CD4-positive, CD25-positive, alpha-beta regulatory T cell (primary cell): ENCODE measurements at regions not wholly inside any gene's neighbourhood (a gene's known extent, or its start where the extent isn't known, plus 50 kb on each side); places are given as distances from the start of the nearest gene placed in this dataset.

Experiments
- ATAC-seq, 2 donors: fragments of 150-1000 bp; cut with Tn5 transposase; one replicate each; pipeline ENCODE4 v1.10.0; 2021; ENCODE audit warnings: low read depth in 2 of 2, moderate number of reproducible peaks in 2 of 2, moderate library complexity in 1 of 2
- DNase-seq, 3 donors: peaks; one replicate each; pipeline versions ENCODE4 v3.0.0 to v3.0.0-alpha.2; 2012 to 2022; ENCODE audit warnings: mixed read lengths in 1 of 3
- H3K27ac ChIP-seq: one replicate; pipeline ENCODE4 v1.7.0; 2013; ENCODE audit warnings: mild to moderate bottlenecking, low read length; ENCODE audit not compliant: insufficient read depth, poor library complexity, severe bottlenecking
- H3K27me3 ChIP-seq: one replicate; pipeline ENCODE4 v1.7.0; 2013; ENCODE audit warnings: low read length; ENCODE audit not compliant: control insufficient read depth, insufficient read depth
- H3K36me3 ChIP-seq: one replicate; pipeline ENCODE4 v1.7.0; 2013; ENCODE audit warnings: mild to moderate bottlenecking, low read length, moderate library complexity; ENCODE audit not compliant: control insufficient read depth, insufficient read depth
- H3K4me1 ChIP-seq: 2 replicates; pipeline ENCODE4 v1.7.0; 2013; ENCODE audit warnings: mild to moderate bottlenecking, low read length; ENCODE audit not compliant: insufficient read depth, control insufficient read depth, poor library complexity, severe bottlenecking
- H3K4me3 ChIP-seq: one replicate; pipeline ENCODE4 v1.7.0; 2013; ENCODE audit warnings: low read depth, mild to moderate bottlenecking, low read length, moderate library complexity
- H3K9me3 ChIP-seq, 2 experiments: 1 replicate in 1 of 2; 2 replicates in 1 of 2; pipeline ENCODE4 v1.7.0; 2013; ENCODE audit warnings: low read length in 2 of 2, mild to moderate bottlenecking in 1 of 2, moderate library complexity in 1 of 2; ENCODE audit not compliant: control insufficient read depth in 2 of 2
- H3K27ac Mint-ChIP-seq, 3 donors: one replicate each; pipeline ENCODE4 v1.8.0; 2020 to 2022; ENCODE audit warnings: mild to moderate bottlenecking in 3 of 3, mixed read lengths in 3 of 3, moderate library complexity in 2 of 3
- H3K27me3 Mint-ChIP-seq: one replicate; pipeline ENCODE4 v1.8.0; 2022; ENCODE audit warnings: mild to moderate bottlenecking, mixed read lengths
- H3K36me3 Mint-ChIP-seq: one replicate; pipeline ENCODE4 v1.8.0; 2020; ENCODE audit warnings: mixed read lengths
- H3K4me1 Mint-ChIP-seq, 4 donors: one replicate each; pipeline ENCODE4 v1.8.0; 2020 to 2022; ENCODE audit warnings: mixed read lengths in 4 of 4, mild to moderate bottlenecking in 1 of 4
- H3K4me3 Mint-ChIP-seq, 4 donors: one replicate each; pipeline ENCODE4 v1.8.0; 2020 to 2022; ENCODE audit warnings: mild to moderate bottlenecking in 4 of 4, mixed read lengths in 4 of 4, moderate library complexity in 3 of 4
- H3K9me3 Mint-ChIP-seq, 7 donors: one replicate each; pipeline ENCODE4 v1.8.0; 2020 to 2022; ENCODE audit warnings: mixed read lengths in 7 of 7, mild to moderate bottlenecking in 3 of 7, moderate library complexity in 2 of 7

DNA sequence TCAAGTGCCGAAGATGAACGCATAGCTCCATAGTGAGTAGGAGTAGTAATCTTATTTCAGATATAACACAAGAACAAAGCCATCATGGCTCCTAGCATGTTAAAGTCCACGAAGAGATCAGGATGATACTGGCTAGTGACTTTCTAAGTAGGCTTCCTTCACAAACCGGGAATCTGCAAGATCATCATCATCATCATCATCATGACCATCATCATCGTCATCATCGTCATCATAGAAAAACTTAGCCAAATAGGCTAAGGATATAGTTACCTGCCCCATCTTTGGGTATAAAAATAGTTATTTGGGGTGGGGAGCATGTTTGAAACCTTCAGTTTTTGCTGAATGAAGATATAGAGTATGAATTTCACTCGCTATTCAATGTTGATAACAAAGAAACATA is 57.9 kb downstream of the PYDC2 start:
- Histone ChIP-seq H3K9me3 (no peaks in the 10 kb centered on the region), H3K4me3 (no peak overlapping the region), H3K27ac (no peak overlapping the region), H3K4me1 (no peaks in the 10 kb centered on the region), H3K27me3 (no peaks in the 10 kb centered on the region), H3K36me3 (no peaks in the 10 kb centered on the region)
- no peaks in the 10 kb centered on the region for H3K4me1 Mint-ChIP-seq
- no peaks in the 10 kb centered on the region for H3K27me3 Mint-ChIP-seq
- no peak overlapping the region for H3K4me3 Mint-ChIP-seq
- H3K9me3 Mint-ChIP-seq = peaks cover 0 to 3% (median 0%) of the 10 kb centered on the region in 7 donors
- no peak for ATAC-seq
- no peak overlapping the region for H3K27ac Mint-ChIP-seq
- DNase-seq = no peak
- no peaks in the 10 kb centered on the region for H3K36me3 Mint-ChIP-seq

DNA sequence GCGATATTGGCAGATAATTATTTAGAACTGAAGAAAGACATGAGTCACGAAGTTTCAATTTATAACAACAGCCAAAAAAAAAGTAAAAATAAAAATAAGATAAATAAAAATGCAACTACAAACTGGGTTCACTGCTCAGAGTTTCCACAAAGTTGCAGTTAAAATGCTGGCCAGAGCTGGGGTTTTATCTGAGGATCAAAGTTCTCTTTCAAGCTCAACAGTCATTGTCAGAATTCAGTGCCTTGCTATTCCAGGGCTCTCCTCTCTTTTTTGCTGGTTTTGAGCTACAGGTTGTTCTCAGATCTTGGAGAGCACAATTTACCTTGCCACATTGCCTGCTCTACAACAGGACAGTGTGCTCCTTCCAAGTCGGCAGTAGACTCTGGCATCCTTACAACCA is 60.1 kb downstream of the PYDC2 start:
- Histone ChIP-seq H3K27me3 (no peaks in the 10 kb centered on the region), H3K4me1 (no peaks in the 10 kb centered on the region), H3K27ac (no peak overlapping the region), H3K9me3 (no peaks in the 10 kb centered on the region), H3K36me3 (no peaks in the 10 kb centered on the region), H3K4me3 (no peak overlapping the region)
- Mint-ChIP-seq H3K27ac (no peak overlapping the region), H3K36me3 (no peaks in the 10 kb centered on the region), H3K9me3 (peaks cover 0 to 3% (median 0%) of the 10 kb centered on the region in 7 donors), H3K27me3 (no peaks in the 10 kb centered on the region), H3K4me3 (no peak overlapping the region), H3K4me1 (no peaks in the 10 kb centered on the region)
- DNase-seq (no peak), ATAC-seq (no peak)

DNA sequence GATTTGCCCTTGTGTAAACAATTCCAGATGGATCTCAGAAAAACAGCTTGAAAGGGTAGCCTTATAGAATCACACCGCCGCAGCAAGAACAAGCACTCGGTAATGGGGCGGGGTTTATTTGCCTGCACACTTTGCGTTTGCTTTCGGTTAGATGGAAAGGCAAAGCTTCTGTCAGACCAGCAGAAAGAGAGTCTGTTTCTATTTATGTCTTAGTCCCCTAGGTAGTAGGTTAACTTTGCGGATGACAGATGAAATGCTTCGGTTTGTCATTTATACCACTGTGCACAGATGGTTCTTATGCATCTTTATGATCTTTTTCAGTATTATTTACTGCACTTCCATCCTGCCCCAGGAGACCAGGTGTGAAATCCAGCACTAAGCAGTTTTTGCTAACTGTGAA is 62.2 kb downstream of the PYDC2 start:
- Mint-ChIP-seq H3K4me1 (no peaks in the 10 kb centered on the region), H3K27me3 (no peaks in the 10 kb centered on the region), H3K36me3 (no peaks in the 10 kb centered on the region), H3K9me3 (peaks cover 0 to 5% (median 3%) of the 10 kb centered on the region in 7 donors), H3K27ac (no peak overlapping the region), H3K4me3 (no peak overlapping the region)
- H3K36me3 ChIP-seq = no peaks in the 10 kb centered on the region
- H3K9me3 ChIP-seq = no peaks in the 10 kb centered on the region
- ATAC-seq (no peak), DNase-seq (no peak)
- no peaks in the 10 kb centered on the region for H3K27me3 ChIP-seq
- no peak overlapping the region for H3K27ac ChIP-seq
- H3K4me1 ChIP-seq = no peaks in the 10 kb centered on the region
- no peak overlapping the region for H3K4me3 ChIP-seq

- Histone ChIP-seq H3K27ac (no peak overlapping the region), H3K36me3 (no peaks in the 10 kb centered on the region), H3K4me3 (no peak overlapping the region), H3K4me1 (no peaks in the 10 kb centered on the region), H3K27me3 (no peaks in the 10 kb centered on the region), H3K9me3 (no peaks in the 10 kb centered on the region)
- H3K27me3 Mint-ChIP-seq = no peaks in the 10 kb centered on the region
- no peak overlapping the region for H3K4me3 Mint-ChIP-seq
- H3K27ac Mint-ChIP-seq = no peak overlapping the region
- ATAC-seq = no peak
- no peaks in the 10 kb centered on the region for H3K4me1 Mint-ChIP-seq
- peaks cover 0 to 5% (median 1%) of the 10 kb centered on the region in 7 donors for H3K9me3 Mint-ChIP-seq
- no peaks in the 10 kb centered on the region for H3K36me3 Mint-ChIP-seq
- no peak for DNase-seq
Observed at GRCh38 chr3:191528589-191528988, 67.6 kb downstream of the PYDC2 start.

DNA sequence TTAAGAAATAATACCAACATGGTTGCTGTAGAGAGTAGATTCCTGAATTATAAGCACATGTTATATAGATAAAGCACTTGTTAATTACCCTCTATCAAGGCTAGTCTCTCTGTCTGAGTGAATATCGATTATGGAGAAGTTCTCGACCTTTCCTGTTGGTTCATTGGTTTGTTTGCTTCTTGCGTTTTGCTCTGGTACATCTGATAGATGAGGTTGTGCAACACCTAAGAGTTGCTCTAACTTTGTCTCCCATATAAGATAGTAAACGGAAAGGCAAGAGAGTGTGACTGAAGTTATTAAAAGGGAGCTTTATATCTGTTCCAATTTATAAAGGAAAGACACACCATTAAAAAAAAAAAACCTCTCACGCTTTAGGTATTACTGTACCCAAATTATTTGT is 69.0 kb downstream of the PYDC2 start:
- H3K27ac Mint-ChIP-seq = no peak overlapping the region
- no peaks in the 10 kb centered on the region for H3K27me3 ChIP-seq
- no peaks in the 10 kb centered on the region for H3K4me1 ChIP-seq
- no peak overlapping the region for H3K27ac ChIP-seq
- H3K9me3 Mint-ChIP-seq = peaks cover 0 to 5% (median 1%) of the 10 kb centered on the region in 7 donors
- no peak overlapping the region for H3K4me3 ChIP-seq
- no peaks in the 10 kb centered on the region for H3K36me3 Mint-ChIP-seq
- H3K9me3 ChIP-seq = no peaks in the 10 kb centered on the region
- no peaks in the 10 kb centered on the region for H3K4me1 Mint-ChIP-seq
- no peak overlapping the region for H3K4me3 Mint-ChIP-seq
- ATAC-seq (no peak), DNase-seq (no peak)
- H3K27me3 Mint-ChIP-seq = no peaks in the 10 kb centered on the region
- H3K36me3 ChIP-seq = no peaks in the 10 kb centered on the region

DNA sequence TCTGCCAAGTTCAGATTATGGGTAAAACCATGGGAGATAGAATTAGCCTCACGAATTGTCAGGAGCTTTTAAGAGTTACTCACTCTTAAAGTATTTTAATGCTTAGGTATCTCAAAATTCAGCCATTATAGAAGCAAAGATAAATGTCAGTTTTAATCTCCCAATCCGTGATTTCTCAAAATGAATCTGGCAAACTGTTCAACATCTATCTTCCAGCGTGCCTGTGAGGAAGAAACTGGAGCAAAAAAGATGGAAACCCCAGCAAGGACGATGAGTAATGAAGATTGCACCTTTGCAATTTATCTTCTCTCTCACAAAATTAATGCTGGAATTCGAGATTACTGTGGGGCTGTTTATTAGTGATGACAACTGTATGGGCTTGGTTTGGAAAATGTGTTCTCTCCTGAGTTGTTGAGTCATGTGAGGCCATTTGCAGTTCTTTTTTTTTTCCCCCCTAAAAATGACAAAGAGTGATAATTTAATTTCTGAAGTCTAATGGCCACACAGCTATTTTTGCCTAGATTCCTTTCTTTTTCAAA is 70.5 kb downstream of the PYDC2 start:
- ATAC-seq (no peak), DNase-seq (no peak)
- H3K27me3 Mint-ChIP-seq = no peaks in the 10 kb centered on the region
- Histone ChIP-seq H3K4me1 (no peaks in the 10 kb centered on the region), H3K4me3 (no peak overlapping the region), H3K9me3 (no peaks in the 10 kb centered on the region), H3K27ac (no peak overlapping the region), H3K27me3 (no peaks in the 10 kb centered on the region), H3K36me3 (no peaks in the 10 kb centered on the region)
- H3K9me3 Mint-ChIP-seq = peaks cover 0 to 8% (median 2%) of the 10 kb centered on the region in 7 donors
- no peaks in the 10 kb centered on the region for H3K36me3 Mint-ChIP-seq
- H3K27ac Mint-ChIP-seq = no peak overlapping the region
- no peaks in the 10 kb centered on the region for H3K4me1 Mint-ChIP-seq
- no peak overlapping the region for H3K4me3 Mint-ChIP-seq

GRCh38 chr3:191543018-191543417 is 82.1 kb downstream of the PYDC2 start:
- Histone ChIP-seq H3K4me3 (no peak overlapping the region), H3K4me1 (no peaks in the 10 kb centered on the region), H3K9me3 (no peaks in the 10 kb centered on the region), H3K27ac (no peak overlapping the region), H3K36me3 (no peaks in the 10 kb centered on the region), H3K27me3 (no peaks in the 10 kb centered on the region)
- Mint-ChIP-seq H3K27ac (no peak overlapping the region), H3K4me3 (no peak overlapping the region), H3K27me3 (no peaks in the 10 kb centered on the region), H3K36me3 (no peaks in the 10 kb centered on the region), H3K9me3 (peaks cover 0 to 14% (median 7%) of the 10 kb centered on the region in 7 donors), H3K4me1 (no peaks in the 10 kb centered on the region)
- DNase-seq (no peak), ATAC-seq (no peak)

DNA sequence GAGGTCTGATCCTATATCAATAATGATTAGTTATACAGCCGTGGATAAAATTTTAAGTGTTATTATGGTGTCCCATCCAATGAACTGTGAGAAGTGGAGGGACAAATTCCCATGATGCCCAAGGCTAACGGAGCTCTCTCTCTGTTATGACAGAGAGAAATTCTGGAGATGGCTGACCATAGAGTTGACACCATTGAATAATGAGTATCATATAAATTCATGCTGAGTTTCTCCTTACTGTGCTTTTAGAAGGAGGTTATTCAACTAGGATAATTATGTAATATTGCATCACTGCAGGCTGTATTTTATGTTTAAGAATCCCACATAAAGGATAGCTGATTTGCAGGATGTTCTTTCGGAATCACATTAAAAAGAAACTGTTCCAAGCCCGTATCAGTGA is 82.9 kb downstream of the PYDC2 start:
- ATAC-seq (no peak), DNase-seq (no peak)
- H3K36me3 Mint-ChIP-seq = no peaks in the 10 kb centered on the region
- no peak overlapping the region for H3K27ac ChIP-seq
- no peaks in the 10 kb centered on the region for H3K4me1 ChIP-seq
- H3K36me3 ChIP-seq = no peaks in the 10 kb centered on the region
- no peaks in the 10 kb centered on the region for H3K4me1 Mint-ChIP-seq
- H3K9me3 Mint-ChIP-seq = peaks cover 0 to 19% (median 7%) of the 10 kb centered on the region in 7 donors
- H3K27me3 Mint-ChIP-seq = no peaks in the 10 kb centered on the region
- no peak overlapping the region for H3K4me3 Mint-ChIP-seq
- H3K27me3 ChIP-seq = no peaks in the 10 kb centered on the region
- H3K9me3 ChIP-seq = no peaks in the 10 kb centered on the region
- no peak overlapping the region for H3K27ac Mint-ChIP-seq
- no peak overlapping the region for H3K4me3 ChIP-seq
